B cell (primary cell): ENCODE measurements at regions not wholly inside any gene's neighbourhood (a gene's known extent, or its start where the extent isn't known, plus 50 kb on each side); places are given as distances from the start of the nearest gene placed in this dataset.

Source experiments
- ATAC-seq: fragments of 200-7000 bp; cut with Tn5 transposase; one replicate; pipeline ENCODE4 v1.10.0; 2021; ENCODE audit warnings: low read depth, mild to moderate bottlenecking, moderate number of reproducible peaks, moderate library complexity
- CTCF ChIA-PET: fragments of 350-600 bp; sonication (Branson Sonifier 250); formaldehyde crosslinking; loops from one replicate; lab custom pipeline; 2021; ENCODE audit warnings: antibody characterized with exemption, inconsistent platforms; lab: Charles Lee
- POLR2A ChIA-PET: fragments of 350-600 bp; sonication (Branson Sonifier 250); formaldehyde crosslinking; loops from one replicate; lab custom pipeline; 2021; ENCODE audit warnings: antibody characterized with exemption; lab: Charles Lee
- DNase-seq: peaks from one replicate; pipeline ENCODE4 v3.0.0; 2013
- H2AFZ ChIP-seq: 2 replicates; pipeline ENCODE4 v1.6.1; 2012; ENCODE audit warnings: mild to moderate bottlenecking, low read depth, low read length; ENCODE audit not compliant: insufficient read depth, poor library complexity, severe bottlenecking
- H3K27ac ChIP-seq, 2 donors: 1 replicate in 1 of 2; 2 replicates in 1 of 2; pipeline ENCODE4 v1.5.1; 2012 to 2013; ENCODE audit warnings: low read length in 2 of 2, mild to moderate bottlenecking in 2 of 2, moderate library complexity in 1 of 2
- H3K27me3 ChIP-seq, 4 experiments: fragments of 200-600 bp in 1 of 4; sonication (generic) in 1 of 4; replicated peaks in 1 of 4; 1 replicate in 2 of 4; 2 replicates in 2 of 4; pipeline versions ENCODE4 v1.6.1 to v1.7.0; 2013 to 2016; ENCODE audit warnings: low read length in 3 of 4, mild to moderate bottlenecking in 2 of 4, mixed read lengths in 1 of 4, moderate library complexity in 1 of 4; ENCODE audit not compliant: insufficient read depth in 4 of 4, control insufficient read depth in 3 of 4; ENCODE audit errors: control extremely low read depth in 1 of 4
- H3K36me3 ChIP-seq, 2 experiments: replicated peaks in 1 of 2; 1 replicate in 1 of 2; 2 replicates in 1 of 2; pipeline versions ENCODE4 v1.6.1 to v1.7.1; 2013; ENCODE audit warnings: low read length in 1 of 2; ENCODE audit not compliant: insufficient read depth in 2 of 2, control insufficient read depth in 1 of 2; ENCODE audit errors: control extremely low read depth in 1 of 2, extremely low read depth in 1 of 2
- H3K4me1 ChIP-seq, 2 donors: fragments of 200-600 bp in 1 of 2; sonication (generic) in 1 of 2; 1 replicate in 1 of 2; 2 replicates in 1 of 2; pipeline versions ENCODE4 v1.5.1 to v1.6.1; 2013 to 2017; ENCODE audit warnings: low read length in 2 of 2; ENCODE audit not compliant: control insufficient read depth in 2 of 2, insufficient read depth in 2 of 2
- H3K4me2 ChIP-seq: replicated peaks from 2 replicates; pipeline ENCODE3; 2012; ENCODE audit warnings: mild to moderate bottlenecking, low read depth, low read length; ENCODE audit not compliant: poor library complexity, severe bottlenecking
- H3K4me3 ChIP-seq, 5 experiments: fragments of 200-600 bp in 1 of 5; sonication (generic) in 1 of 5; 1 replicate in 3 of 5; 2 replicates in 2 of 5; pipeline versions ENCODE4 v1.5.1 to v1.7.0; 2011 to 2016; ENCODE audit warnings: low read length in 4 of 5, mild to moderate bottlenecking in 4 of 5, low read depth in 2 of 5, control low read depth in 1 of 5, moderate library complexity in 1 of 5; ENCODE audit not compliant: insufficient read depth in 1 of 5; ENCODE audit errors: control extremely low read depth in 1 of 5, extremely low read depth in 1 of 5
- H3K79me2 ChIP-seq: fragments of 200-600 bp; sonication (generic); one replicate; pipeline ENCODE4 v1.6.0; 2016; ENCODE audit warnings: low read length; ENCODE audit not compliant: control insufficient read depth, insufficient read depth
- H3K9ac ChIP-seq: fragments of 200-600 bp; sonication (generic); 2 replicates; pipeline ENCODE4 v1.6.1; 2017; ENCODE audit warnings: mild to moderate bottlenecking, low read length, moderate library complexity
- H3K9me3 ChIP-seq, 3 donors: one replicate each; pipeline versions ENCODE4 v1.6.1 to v1.7.1; 2013; ENCODE audit warnings: low read length in 2 of 3; ENCODE audit not compliant: control insufficient read depth in 2 of 3, insufficient read depth in 1 of 3; ENCODE audit errors: control extremely low read depth in 1 of 3
- H4K20me1 ChIP-seq: 2 replicates; pipeline ENCODE4 v1.6.0; 2012; ENCODE audit warnings: mild to moderate bottlenecking, low read length; ENCODE audit not compliant: insufficient read depth, control insufficient read depth, poor library complexity, severe bottlenecking
- H3K27ac Mint-ChIP-seq: one replicate; pipeline ENCODE4 v1.8.0; 2021; ENCODE audit warnings: mixed read lengths
- H3K27me3 Mint-ChIP-seq: one replicate; pipeline ENCODE4 v1.8.0; 2021; ENCODE audit warnings: mixed read lengths
- H3K4me1 Mint-ChIP-seq: one replicate; pipeline ENCODE4 v1.8.0; 2021; ENCODE audit warnings: mixed read lengths
- H3K4me3 Mint-ChIP-seq: one replicate; pipeline ENCODE4 v1.8.0; 2021; ENCODE audit warnings: mixed read lengths
- H3K9me3 Mint-ChIP-seq: one replicate; pipeline ENCODE4 v1.8.0; 2022; ENCODE audit warnings: mixed read lengths; ENCODE audit not compliant: insufficient read depth
- EZH2 ChIP-seq: IDR thresholded peaks from 2 replicates; pipeline ENCODE4 v1.6.1; 2012; ENCODE audit warnings: borderline replicate concordance, low read depth, mild to moderate bottlenecking, moderate library complexity, low read length; ENCODE audit not compliant: insufficient read depth, poor library complexity, severe bottlenecking
- WGBS: methylation state at CpG from one replicate; pipeline ENCODE4 v1.1.5; 2013; ENCODE audit warnings: missing lambda C conversion rate; ENCODE audit not compliant: insufficient coverage; 5-methylcytosine and 5-hydroxymethylcytosine counted together
- intact Hi-C: fragments of 100-400 bp; cut with micrococcal nuclease; formaldehyde crosslinking; loops from one replicate; pipeline ENCODE4 v1.10.0; 2022
- TF ChIP-seq, protein P1 (sequence below): fragments of 200-600 bp; IDR thresholded peaks from one replicate; pipeline ENCODE4 v1.8.0; 2022; ENCODE audit warnings: antibody characterized with exemption, mild to moderate bottlenecking

DNA sequence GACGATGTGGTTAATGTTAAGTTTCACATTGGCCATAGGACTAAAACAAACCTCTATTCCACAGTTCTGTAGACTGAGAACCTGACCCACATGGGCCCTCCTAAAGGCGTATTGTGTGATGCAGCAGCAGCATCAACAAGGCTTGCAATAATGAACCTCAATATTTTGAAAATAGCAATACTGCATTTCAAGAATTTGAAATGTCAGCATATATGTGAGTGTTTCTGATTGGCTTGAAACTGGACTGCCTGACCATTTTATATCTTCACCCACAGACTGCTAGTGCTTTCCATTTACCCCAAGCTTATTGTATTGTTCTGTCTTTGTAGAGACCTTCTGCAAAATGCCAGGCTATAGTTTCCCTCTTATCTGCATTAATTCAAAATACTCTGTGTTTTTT is 1122.3 kb downstream of the IGSF11 start:
- Histone ChIP-seq H3K27me3 (no peaks in the 10 kb centered on the region), H3K9ac (no peak overlapping the region), H2AFZ (no peak overlapping the region), H3K4me3 (no peak overlapping the region), H3K36me3 (no peaks in the 10 kb centered on the region), H3K79me2 (no peaks in the 10 kb centered on the region), H3K27ac (no peak overlapping the region), H3K4me1 (no peaks in the 10 kb centered on the region), H4K20me1 (no peaks in the 10 kb centered on the region), H3K9me3 (no peaks in the 10 kb centered on the region), H3K4me2 (no peak overlapping the region)
- H3K27me3 Mint-ChIP-seq: no peaks in the 10 kb centered on the region
- POLR2A ChIA-PET: no interaction called here
- H3K4me3 Mint-ChIP-seq: no peak overlapping the region
- no peaks in the 10 kb centered on the region for H3K4me1 Mint-ChIP-seq
- H3K9me3 Mint-ChIP-seq: no peaks in the 10 kb centered on the region
- H3K27ac Mint-ChIP-seq: no peak overlapping the region
- no peak for ATAC-seq
- no CpG with 5 or more reads among the region's 2 CpGs for WGBS
- TF ChIP-seq EZH2: no peak
- TF ChIP-seq, protein P1, sequence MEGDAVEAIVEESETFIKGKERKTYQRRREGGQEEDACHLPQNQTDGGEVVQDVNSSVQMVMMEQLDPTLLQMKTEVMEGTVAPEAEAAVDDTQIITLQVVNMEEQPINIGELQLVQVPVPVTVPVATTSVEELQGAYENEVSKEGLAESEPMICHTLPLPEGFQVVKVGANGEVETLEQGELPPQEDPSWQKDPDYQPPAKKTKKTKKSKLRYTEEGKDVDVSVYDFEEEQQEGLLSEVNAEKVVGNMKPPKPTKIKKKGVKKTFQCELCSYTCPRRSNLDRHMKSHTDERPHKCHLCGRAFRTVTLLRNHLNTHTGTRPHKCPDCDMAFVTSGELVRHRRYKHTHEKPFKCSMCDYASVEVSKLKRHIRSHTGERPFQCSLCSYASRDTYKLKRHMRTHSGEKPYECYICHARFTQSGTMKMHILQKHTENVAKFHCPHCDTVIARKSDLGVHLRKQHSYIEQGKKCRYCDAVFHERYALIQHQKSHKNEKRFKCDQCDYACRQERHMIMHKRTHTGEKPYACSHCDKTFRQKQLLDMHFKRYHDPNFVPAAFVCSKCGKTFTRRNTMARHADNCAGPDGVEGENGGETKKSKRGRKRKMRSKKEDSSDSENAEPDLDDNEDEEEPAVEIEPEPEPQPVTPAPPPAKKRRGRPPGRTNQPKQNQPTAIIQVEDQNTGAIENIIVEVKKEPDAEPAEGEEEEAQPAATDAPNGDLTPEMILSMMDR: no peak
- intact Hi-C loops: no loop called here
- CTCF ChIA-PET: no interaction called here
- DNase-seq: no peak

DNA sequence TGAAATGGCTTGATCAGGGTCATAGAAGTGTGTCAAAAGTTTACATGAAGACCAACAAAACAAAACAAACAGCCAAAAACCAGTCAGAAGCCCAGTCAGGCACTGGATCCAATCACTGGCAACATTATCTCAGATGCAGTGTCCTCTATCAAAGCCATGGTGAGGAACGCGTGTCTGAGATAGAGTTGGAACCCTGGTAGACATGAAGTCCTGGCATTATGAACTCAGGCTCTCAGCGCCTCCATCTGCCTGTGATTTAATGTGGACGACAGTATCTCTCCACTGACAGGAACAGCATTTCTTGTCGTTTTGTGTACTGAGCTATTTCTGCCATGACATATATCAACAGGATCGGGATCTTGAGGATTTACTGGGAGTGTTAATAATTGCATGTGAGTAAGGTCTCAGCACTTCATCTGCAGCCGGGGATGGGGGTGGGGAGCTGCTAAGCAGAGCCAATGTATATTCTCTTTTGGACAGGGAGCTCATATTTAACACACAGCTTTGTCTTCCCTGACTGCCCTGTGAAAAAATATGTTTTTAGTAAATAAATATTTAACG is 1120.0 kb downstream of the IGSF11 start:
- H3K4me3 ChIP-seq: no peak overlapping the region
- no peaks in the 10 kb centered on the region for H3K4me1 ChIP-seq
- no peaks in the 10 kb centered on the region for H4K20me1 ChIP-seq
- ChIA-PET CTCF (no interaction called here), POLR2A (no interaction called here)
- H3K4me1 Mint-ChIP-seq: no peaks in the 10 kb centered on the region
- 93% methylated on average over 5 of the region's 8 CpGs for WGBS
- no peaks in the 10 kb centered on the region for H3K36me3 ChIP-seq
- no peaks in the 10 kb centered on the region for H3K9me3 Mint-ChIP-seq
- H3K9ac ChIP-seq: no peak overlapping the region
- DNase-seq (no peak), ATAC-seq (no peak)
- H3K4me2 ChIP-seq: no peak overlapping the region
- TF ChIP-seq, protein P1: no peak
- TF ChIP-seq EZH2: no peak
- peaks cover 0 to 1% (median 0%) of the 10 kb centered on the region in 3 donors for H3K9me3 ChIP-seq
- no peak overlapping the region for H3K27ac ChIP-seq
- no peak overlapping the region for H3K4me3 Mint-ChIP-seq
- H3K27ac Mint-ChIP-seq: no peak overlapping the region
- intact Hi-C loops: no loop called here
- H3K27me3 Mint-ChIP-seq: no peaks in the 10 kb centered on the region
- no peaks in the 10 kb centered on the region for H3K27me3 ChIP-seq
- H2AFZ ChIP-seq: no peak overlapping the region
- H3K79me2 ChIP-seq: no peaks in the 10 kb centered on the region
